ENCODE measurements at regions not wholly inside any gene's neighbourhood (a gene's known extent, or its start where the extent isn't known, plus 50 kb on each side); places are given as distances from the start of the nearest gene placed in this dataset.

GRCh38 chr3:178200316-178200715 is 335.9 kb upstream of the KCNMB2 start:
- no peak for TF ChIP-seq MAFK (IDR thresholded peaks at IDR 0.05; ENCODE audit: low read depth, low read length)
- no peak for TF ChIP-seq POLR2AphosphoS5 (IDR thresholded peaks at IDR 0.05; ENCODE audit: low read depth, low read length)
